Peyer's patch (tissue), 4 donors: ENCODE measurements at regions not wholly inside any gene's neighbourhood (a gene's known extent, or its start where the extent isn't known, plus 50 kb on each side); places are given as distances from the start of the nearest gene placed in this dataset.

ENCODE experiments used
- CTCF ChIP-seq, 6 experiments: fragments of 450-650 bp in 4 of 6; fragments of 200-600 bp in 2 of 6; sonication (generic) in 1 of 6; IDR thresholded peaks; one replicate each; pipeline ENCODE4 v1.5.1; 2017 to 2019; ENCODE audit warnings: antibody characterized with exemption in 6 of 6, mild to moderate bottlenecking in 3 of 6, moderate library complexity in 1 of 6
- POLR2A ChIP-seq, 2 donors: fragments of 450-650 bp; IDR thresholded peaks; one replicate each; pipeline ENCODE4 v1.5.1; 2017; ENCODE audit warnings: antibody characterized with exemption in 2 of 2, mild to moderate bottlenecking in 2 of 2, moderate library complexity in 2 of 2

GRCh38 chr17:54099221-54099620, 276.5 kb downstream of the KIF2B start:
- TF ChIP-seq POLR2A (IDR thresholded peaks at IDR 0.05), result no peak
- no peak for TF ChIP-seq CTCF (IDR thresholded peaks at IDR 0.05)
